ENCODE measurements at regions not wholly inside any gene's neighbourhood (a gene's known extent, or its start where the extent isn't known, plus 50 kb on each side); places are given as distances from the start of the nearest gene placed in this dataset.
"Not testable (repeated sequence)": the region's sequence is repeated elsewhere in the genome, so short reads cannot be mapped to it uniquely, and the experiment has no call there.

- H2BK20ac ChIP-seq (ENCODE audit: low read depth, low read length); POLR2A ChIA-PET (ENCODE audit: unreplicated experiment); H3K9ac ChIP-seq (ENCODE audit: low read depth, low read length); H3K23ac ChIP-seq (ENCODE audit: low read depth, low read length); H4K20me1 ChIP-seq (ENCODE audit: insufficient read depth, low read length); ATAC-seq (ENCODE audit: low read depth); CTCF ChIA-PET; H3K4me1 ChIP-seq (ENCODE audit: control insufficient read depth, insufficient read depth, low read length); H2BK15ac ChIP-seq (ENCODE audit: low read depth, low read length); BruUV-seq (replicated peaks); H2BK5ac ChIP-seq (ENCODE audit: low read depth, low read length, poor library complexity, severe bottlenecking); H2BK120ac ChIP-seq (ENCODE audit: low read depth, low read length); intact Hi-C loops (cut with micrococcal nuclease); H4K8ac ChIP-seq (ENCODE audit: low read depth in 2 of 2, low read length in 2 of 2); H4K5ac ChIP-seq (ENCODE audit: low read depth, low read length); H3K9me3 ChIP-seq (ENCODE audit: control insufficient read depth, insufficient read depth, low read length); H3K4me3 ChIP-seq (ENCODE audit: insufficient read depth, low read depth, low read length); H3K18ac ChIP-seq (ENCODE audit: low read depth, low read length); H3K4me2 ChIP-seq (ENCODE audit: low read depth, low read length); H3K79me1 ChIP-seq (ENCODE audit: low read depth in 1 of 2, low read length in 2 of 2); H3K9me1 ChIP-seq (ENCODE audit: insufficient read depth, low read length); H4K91ac ChIP-seq (ENCODE audit: insufficient read depth, low read depth, low read length); H3K36me3 ChIP-seq (ENCODE audit: control insufficient read depth, insufficient read depth, low read length); H2AK5ac ChIP-seq (ENCODE audit: low read depth, low read length); H3K14ac ChIP-seq (replicated peaks; ENCODE audit: low read depth, low read length); H2AK9ac ChIP-seq (replicated peaks; ENCODE audit: low read depth, low read length, poor library complexity); dilution Hi-C loops (cut with HindIII; ENCODE audit: low sequenced_read_pairs, unreplicated experiment); H3K4ac ChIP-seq (ENCODE audit: low read depth, low read length); in situ Hi-C loops (cut with MboI; ENCODE audit: low sequenced_read_pairs); H3K27me3 ChIP-seq (ENCODE audit: control insufficient read depth, insufficient read depth, low read length); H3K27ac ChIP-seq (ENCODE audit: insufficient read depth, low read length); H2AFZ ChIP-seq (replicated peaks; ENCODE audit: low read length, poor library complexity); DNase-seq; H3K56ac ChIP-seq (ENCODE audit: extremely low read depth, insufficient read depth, low read length): not testable (repeated sequence)
- no CpG with 5 or more reads among the region's 2 CpGs for WGBS, 2 experiments (ENCODE audit: extremely low coverage in 2 of 2, insufficient read length in 1 of 2)
Observed at GRCh38 chr5:173387293-173387692, 59.1 kb upstream of the STC2 start.
